ENCODE measurements at regions not wholly inside any gene's neighbourhood (a gene's known extent, or its start where the extent isn't known, plus 50 kb on each side); places are given as distances from the start of the nearest gene placed in this dataset.

GRCh38 chr4:176489001-176489400 lies 169.2 kb downstream of the SPCS3 start:
- ATAC-seq, result no peak
- TF ChIP-seq, protein P1, sequence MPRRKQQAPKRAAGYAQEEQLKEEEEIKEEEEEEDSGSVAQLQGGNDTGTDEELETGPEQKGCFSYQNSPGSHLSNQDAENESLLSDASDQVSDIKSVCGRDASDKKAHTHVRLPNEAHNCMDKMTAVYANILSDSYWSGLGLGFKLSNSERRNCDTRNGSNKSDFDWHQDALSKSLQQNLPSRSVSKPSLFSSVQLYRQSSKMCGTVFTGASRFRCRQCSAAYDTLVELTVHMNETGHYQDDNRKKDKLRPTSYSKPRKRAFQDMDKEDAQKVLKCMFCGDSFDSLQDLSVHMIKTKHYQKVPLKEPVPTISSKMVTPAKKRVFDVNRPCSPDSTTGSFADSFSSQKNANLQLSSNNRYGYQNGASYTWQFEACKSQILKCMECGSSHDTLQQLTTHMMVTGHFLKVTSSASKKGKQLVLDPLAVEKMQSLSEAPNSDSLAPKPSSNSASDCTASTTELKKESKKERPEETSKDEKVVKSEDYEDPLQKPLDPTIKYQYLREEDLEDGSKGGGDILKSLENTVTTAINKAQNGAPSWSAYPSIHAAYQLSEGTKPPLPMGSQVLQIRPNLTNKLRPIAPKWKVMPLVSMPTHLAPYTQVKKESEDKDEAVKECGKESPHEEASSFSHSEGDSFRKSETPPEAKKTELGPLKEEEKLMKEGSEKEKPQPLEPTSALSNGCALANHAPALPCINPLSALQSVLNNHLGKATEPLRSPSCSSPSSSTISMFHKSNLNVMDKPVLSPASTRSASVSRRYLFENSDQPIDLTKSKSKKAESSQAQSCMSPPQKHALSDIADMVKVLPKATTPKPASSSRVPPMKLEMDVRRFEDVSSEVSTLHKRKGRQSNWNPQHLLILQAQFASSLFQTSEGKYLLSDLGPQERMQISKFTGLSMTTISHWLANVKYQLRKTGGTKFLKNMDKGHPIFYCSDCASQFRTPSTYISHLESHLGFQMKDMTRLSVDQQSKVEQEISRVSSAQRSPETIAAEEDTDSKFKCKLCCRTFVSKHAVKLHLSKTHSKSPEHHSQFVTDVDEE (CRISPR knock-in tag; IDR thresholded peaks at IDR 0.05), result no peak

DNA sequence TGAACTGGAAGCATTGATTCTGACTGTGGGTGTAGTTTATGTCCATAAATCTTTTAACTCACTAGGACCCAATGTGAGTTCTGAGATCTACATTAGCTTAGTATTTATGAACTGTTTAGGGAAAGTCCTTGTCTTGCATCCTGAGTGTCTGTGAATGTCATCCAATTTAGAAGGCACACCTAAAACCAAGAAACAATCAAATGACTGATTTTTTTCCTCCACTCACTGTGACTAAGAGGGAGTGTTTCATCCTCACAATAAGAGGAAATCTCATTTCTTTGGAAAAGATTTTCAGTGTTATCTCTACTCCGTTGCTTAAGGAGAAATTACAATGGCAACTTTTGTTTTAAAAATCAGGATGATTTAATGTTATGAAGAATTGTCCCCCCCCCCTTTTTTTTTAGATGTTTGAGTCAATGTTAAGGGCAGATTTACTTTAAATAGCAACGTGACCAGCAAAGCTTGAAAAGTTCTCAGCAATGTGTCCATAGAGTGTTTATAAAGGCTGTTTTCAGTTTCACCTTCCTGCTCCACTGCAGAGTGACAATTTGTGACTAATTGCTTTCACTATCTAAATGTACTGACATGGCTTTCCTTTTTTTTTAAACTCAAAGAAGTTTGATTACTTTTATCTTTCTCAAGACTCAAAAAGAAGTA lies 173.0 kb downstream of the SPCS3 start:
- no peak for TF ChIP-seq ZC3H10 (CRISPR knock-in tag; IDR thresholded peaks at IDR 0.05)
- no peak for TF ChIP-seq TCF4 (CRISPR knock-in tag; IDR thresholded peaks at IDR 0.05; ENCODE audit: borderline replicate concordance)
- TF ChIP-seq ZNF70 (CRISPR knock-in tag; IDR thresholded peaks at IDR 0.05), result no peak
- TF ChIP-seq ZNF565 (CRISPR knock-in tag; conservative IDR thresholded peaks at IDR 0.05; ENCODE audit: low read depth), result no peak
- TF ChIP-seq GLIS3 (CRISPR knock-in tag; IDR thresholded peaks at IDR 0.05), result no peak
- no peak for TF ChIP-seq RARB (CRISPR knock-in tag; IDR thresholded peaks at IDR 0.05)
- no peak for TF ChIP-seq OSR1 (CRISPR knock-in tag; IDR thresholded peaks at IDR 0.05)
- TF ChIP-seq, protein P2, sequence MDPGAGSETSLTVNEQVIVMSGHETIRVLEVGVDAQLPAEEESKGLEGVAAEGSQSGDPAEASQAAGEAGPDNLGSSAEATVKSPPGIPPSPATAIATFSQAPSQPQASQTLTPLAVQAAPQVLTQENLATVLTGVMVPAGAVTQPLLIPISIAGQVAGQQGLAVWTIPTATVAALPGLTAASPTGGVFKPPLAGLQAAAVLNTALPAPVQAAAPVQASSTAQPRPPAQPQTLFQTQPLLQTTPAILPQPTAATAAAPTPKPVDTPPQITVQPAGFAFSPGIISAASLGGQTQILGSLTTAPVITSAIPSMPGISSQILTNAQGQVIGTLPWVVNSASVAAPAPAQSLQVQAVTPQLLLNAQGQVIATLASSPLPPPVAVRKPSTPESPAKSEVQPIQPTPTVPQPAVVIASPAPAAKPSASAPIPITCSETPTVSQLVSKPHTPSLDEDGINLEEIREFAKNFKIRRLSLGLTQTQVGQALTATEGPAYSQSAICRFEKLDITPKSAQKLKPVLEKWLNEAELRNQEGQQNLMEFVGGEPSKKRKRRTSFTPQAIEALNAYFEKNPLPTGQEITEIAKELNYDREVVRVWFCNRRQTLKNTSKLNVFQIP (CRISPR knock-in tag; IDR thresholded peaks at IDR 0.05; ENCODE audit: borderline replicate concordance, low read depth), result no peak
- no peak for TF ChIP-seq ZFP3 (CRISPR knock-in tag; IDR thresholded peaks at IDR 0.05)
- no peak for TF ChIP-seq SNAI2 (CRISPR knock-in tag; IDR thresholded peaks at IDR 0.05)
- no peak for TF ChIP-seq ZNF8 (CRISPR knock-in tag; IDR thresholded peaks at IDR 0.05)
- no peak for TF ChIP-seq CSDC2 (CRISPR knock-in tag; IDR thresholded peaks at IDR 0.05)
- TF ChIP-seq, protein P3, sequence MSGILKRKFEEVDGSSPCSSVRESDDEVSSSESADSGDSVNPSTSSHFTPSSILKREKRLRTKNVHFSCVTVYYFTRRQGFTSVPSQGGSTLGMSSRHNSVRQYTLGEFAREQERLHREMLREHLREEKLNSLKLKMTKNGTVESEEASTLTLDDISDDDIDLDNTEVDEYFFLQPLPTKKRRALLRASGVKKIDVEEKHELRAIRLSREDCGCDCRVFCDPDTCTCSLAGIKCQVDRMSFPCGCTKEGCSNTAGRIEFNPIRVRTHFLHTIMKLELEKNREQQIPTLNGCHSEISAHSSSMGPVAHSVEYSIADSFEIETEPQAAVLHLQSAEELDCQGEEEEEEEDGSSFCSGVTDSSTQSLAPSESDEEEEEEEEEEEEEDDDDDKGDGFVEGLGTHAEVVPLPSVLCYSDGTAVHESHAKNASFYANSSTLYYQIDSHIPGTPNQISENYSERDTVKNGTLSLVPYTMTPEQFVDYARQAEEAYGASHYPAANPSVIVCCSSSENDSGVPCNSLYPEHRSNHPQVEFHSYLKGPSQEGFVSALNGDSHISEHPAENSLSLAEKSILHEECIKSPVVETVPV (CRISPR knock-in tag; IDR thresholded peaks at IDR 0.05), result no peak
- TF ChIP-seq, protein P1 (CRISPR knock-in tag; IDR thresholded peaks at IDR 0.05), result no peak
- TF ChIP-seq ISL1 (CRISPR knock-in tag; IDR thresholded peaks at IDR 0.05), result no peak
- TF ChIP-seq, protein P4, sequence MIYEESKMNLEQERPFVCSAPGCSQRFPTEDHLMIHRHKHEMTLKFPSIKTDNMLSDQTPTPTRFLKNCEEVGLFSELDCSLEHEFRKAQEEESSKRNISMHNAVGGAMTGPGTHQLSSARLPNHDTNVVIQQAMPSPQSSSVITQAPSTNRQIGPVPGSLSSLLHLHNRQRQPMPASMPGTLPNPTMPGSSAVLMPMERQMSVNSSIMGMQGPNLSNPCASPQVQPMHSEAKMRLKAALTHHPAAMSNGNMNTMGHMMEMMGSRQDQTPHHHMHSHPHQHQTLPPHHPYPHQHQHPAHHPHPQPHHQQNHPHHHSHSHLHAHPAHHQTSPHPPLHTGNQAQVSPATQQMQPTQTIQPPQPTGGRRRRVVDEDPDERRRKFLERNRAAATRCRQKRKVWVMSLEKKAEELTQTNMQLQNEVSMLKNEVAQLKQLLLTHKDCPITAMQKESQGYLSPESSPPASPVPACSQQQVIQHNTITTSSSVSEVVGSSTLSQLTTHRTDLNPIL (CRISPR knock-in tag; IDR thresholded peaks at IDR 0.05; ENCODE audit: low read depth), result no peak
- TF ChIP-seq, protein P5, sequence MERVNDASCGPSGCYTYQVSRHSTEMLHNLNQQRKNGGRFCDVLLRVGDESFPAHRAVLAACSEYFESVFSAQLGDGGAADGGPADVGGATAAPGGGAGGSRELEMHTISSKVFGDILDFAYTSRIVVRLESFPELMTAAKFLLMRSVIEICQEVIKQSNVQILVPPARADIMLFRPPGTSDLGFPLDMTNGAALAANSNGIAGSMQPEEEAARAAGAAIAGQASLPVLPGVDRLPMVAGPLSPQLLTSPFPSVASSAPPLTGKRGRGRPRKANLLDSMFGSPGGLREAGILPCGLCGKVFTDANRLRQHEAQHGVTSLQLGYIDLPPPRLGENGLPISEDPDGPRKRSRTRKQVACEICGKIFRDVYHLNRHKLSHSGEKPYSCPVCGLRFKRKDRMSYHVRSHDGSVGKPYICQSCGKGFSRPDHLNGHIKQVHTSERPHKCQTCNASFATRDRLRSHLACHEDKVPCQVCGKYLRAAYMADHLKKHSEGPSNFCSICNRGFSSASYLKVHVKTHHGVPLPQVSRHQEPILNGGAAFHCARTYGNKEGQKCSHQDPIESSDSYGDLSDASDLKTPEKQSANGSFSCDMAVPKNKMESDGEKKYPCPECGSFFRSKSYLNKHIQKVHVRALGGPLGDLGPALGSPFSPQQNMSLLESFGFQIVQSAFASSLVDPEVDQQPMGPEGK (CRISPR knock-in tag; IDR thresholded peaks at IDR 0.05; ENCODE audit: borderline replicate concordance), result no peak
- no peak for TF ChIP-seq ZFP30 (CRISPR knock-in tag; IDR thresholded peaks at IDR 0.05)
- TF ChIP-seq PPARA (CRISPR knock-in tag; IDR thresholded peaks at IDR 0.05; ENCODE audit: borderline replicate concordance), result no peak
- no peak for TF ChIP-seq TOX (CRISPR knock-in tag; IDR thresholded peaks at IDR 0.05; ENCODE audit: borderline replicate concordance)
- no peak for ATAC-seq

All from SK-N-SH treated with all-trans-retinoic acid at 6 μM for 48 hours (cell line).